UCSD-AML1 (cell line): ENCODE measurements at regions not wholly inside any gene's neighbourhood (a gene's known extent, or its start where the extent isn't known, plus 50 kb on each side); places are given as distances from the start of the nearest gene placed in this dataset.
A peak's percentile ranks its signal among the peaks of the same experiment; 100 is the strongest.

ENCODE experiments used
- DNase-seq: peaks from one replicate; lab custom pipeline; 2025; ENCODE audit not compliant: unreplicated experiment; lab: John Stamatoyannopoulos, UW

DNA sequence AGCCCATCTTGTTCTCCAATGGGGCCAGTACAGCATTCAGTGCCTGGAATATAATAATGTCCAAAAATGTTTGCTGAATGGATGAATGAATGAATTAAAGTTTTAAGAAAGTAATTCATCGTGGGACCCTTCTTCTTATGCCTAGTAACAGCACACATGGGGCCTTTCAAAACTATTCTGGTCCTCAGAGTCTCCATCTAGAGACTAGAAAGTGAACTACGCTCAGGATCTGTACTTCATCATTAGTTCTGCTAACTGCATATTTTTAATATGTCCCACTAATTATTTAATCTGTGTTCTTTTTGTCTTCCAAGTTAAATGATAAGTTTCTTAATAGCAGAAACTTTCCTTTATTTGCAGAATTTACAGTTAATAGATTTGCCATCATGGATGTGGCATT is 172.5 kb downstream of the SMAD2 start:
- no peak for DNase-seq

DNA sequence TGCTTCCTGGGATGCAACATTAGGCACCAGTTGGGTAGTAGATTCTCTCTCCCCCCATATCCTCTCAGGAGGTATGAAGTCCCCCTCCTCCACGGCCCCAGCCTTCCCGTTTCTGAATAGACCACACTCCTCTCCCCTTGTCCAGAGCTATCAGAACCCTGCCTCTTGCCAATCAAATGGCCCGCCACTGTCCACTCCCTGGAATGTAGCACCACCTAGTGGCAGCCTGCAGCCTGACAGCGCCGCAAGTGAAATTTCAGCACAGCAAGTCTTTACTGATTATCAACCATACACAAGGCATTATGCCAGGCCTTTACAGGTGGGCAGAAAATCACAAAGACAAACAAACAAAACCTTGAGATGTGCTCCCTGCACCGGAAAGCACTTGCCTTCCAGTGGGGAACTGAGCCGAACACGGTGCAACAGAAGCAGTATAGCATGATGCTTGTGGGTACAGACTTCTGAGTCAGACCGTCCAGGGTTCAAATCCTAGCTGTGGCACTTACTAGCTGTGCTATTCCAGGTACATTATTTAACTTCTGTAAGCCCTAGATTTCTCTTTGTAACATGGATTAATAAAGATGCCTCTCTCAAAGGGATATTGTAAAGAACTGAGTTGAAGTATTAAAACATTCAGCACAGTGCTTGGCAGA is 174.0 kb downstream of the SMAD2 start:
- DNase-seq: peak; percentile 60

DNA sequence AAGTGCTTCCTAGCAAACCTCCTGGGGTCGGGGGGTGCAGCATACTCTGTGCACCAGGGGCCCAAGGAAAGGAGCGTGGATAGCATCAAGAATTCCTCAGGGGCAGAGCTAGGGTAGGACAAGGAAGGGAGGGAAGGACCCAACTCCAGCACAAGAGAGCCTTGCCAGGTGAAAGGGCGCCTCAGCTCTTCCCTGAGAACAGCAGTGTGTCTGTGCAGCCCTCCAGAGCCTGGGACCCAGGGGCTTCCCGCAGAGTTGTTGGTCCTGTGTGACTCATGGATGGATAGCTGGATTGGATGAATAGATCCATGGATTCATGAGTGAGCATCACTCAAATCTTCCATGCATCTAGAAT is 175.4 kb downstream of the SMAD2 start:
- no peak for DNase-seq

DNA sequence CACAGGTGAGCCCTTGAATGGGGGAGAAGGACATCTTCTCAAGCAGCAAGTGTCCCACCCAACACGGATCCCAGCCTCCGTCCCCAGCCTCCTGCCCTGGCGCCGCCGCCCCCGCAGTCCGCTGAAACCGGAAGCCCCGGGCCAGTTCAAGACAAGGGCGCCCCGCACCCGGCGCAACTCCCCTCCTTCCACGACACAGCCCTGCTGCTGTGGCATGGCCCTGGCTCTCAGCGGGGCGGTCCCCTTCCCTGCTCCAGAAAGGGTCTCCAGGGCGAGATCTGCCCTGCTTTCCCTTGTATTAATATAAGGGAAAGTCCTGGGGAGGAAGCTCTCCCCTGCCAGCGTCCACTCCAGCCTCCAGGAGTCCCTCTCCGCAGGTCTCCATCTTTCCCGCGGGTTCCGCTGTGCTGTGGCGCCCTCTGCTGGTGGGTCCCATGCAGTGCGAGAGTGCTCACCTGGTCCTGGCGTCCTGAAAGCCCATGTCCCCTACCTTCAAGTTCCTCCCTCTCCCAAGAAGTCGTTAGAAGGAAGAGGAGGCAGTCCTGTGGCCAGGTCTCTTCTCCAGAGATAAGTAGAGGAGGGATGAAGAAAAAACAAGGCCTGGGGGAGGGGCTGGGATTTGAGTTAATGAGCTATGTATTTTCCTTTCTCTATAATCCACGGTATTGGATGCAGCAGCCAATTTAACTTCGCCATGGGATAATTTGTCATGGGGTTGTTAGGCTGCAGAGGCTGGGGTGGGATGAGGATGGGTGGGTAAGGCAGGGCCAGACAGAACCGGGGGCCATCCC is 176.0 kb downstream of the SMAD2 start:
- peak; percentile 52 for DNase-seq

DNA sequence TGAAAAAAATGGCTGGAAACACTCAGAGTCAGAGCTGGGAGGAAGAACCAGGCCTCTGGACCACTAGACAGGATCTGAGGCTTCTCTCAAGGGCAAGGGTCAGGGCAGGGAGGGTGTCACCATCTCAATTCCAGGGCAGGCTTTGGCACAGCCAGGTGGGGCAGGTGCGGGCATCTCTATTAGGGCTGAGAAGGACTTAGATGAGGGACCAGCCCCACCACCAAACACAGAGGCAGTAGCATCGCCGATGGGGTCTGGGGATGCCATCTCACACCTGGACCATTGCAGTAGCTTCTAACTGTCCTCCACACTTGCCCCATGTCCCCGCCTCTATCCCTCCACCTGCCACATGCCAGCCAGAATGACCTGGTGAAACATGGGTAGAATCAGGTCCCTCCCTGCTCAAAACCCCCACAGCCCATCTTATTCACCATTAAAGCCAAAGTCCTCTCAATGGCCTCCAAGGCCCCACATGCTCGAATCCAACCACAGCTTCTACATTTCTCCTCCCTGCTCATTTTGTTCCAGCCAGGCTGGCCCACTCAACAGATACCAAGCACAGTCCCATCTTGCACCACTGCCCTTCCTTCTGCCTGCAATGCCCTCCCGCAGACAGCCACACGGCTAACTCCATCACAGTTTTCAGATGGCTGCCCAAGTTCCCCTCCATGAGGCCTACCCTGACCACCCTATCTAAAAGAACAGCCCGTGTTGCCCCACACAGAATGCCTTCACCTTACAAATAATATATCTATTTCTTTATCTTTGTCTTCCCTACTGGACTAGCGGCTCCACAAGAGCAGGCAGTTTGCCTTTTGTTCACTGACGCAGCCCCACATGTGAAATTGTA is 177.4 kb downstream of the SMAD2 start:
- no peak for DNase-seq

DNA sequence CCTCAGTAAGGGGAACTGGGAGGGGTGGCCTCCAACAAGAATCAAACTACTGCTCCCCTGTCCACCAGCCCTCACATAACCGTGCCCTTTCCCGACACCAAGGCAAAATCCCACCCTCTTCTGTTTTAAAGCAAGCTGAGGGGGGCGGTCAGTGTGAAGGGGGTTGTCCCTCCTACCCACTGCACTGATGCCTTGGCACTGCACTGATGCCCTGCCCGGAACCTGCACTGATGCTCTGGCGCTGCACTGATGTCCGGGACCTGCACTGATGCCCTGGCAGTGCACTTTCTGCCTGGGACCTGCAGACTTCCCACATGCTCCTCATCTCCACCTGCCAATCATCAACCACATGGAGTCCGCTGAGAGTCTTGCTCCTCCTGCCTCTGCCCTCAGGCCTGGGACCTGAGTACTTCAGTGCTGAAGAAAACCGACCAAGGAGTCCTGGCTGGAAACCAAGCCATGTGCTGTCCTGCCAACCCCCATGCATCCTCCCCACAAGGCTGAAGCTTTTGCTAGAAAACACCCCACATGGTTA is 179.5 kb downstream of the SMAD2 start:
- DNase-seq: no peak

DNA sequence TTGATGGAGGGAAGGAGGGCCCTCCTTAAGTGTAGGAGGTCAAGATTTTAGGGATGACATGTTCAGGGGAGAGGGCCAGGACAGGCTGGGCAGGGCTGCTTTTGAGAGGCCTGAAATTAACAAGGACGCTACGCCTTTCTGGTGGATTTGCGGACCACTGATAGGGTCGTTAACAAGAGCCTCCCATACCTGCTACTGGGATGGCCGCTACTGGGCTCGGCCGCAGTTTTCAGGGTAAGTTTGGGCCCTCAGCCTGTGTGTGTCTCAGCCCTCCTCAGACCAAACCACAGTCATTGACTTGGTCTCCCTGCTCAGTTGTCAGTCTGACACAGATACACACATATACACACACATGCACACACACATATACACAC is 180.9 kb downstream of the SMAD2 start:
- no peak for DNase-seq

DNA sequence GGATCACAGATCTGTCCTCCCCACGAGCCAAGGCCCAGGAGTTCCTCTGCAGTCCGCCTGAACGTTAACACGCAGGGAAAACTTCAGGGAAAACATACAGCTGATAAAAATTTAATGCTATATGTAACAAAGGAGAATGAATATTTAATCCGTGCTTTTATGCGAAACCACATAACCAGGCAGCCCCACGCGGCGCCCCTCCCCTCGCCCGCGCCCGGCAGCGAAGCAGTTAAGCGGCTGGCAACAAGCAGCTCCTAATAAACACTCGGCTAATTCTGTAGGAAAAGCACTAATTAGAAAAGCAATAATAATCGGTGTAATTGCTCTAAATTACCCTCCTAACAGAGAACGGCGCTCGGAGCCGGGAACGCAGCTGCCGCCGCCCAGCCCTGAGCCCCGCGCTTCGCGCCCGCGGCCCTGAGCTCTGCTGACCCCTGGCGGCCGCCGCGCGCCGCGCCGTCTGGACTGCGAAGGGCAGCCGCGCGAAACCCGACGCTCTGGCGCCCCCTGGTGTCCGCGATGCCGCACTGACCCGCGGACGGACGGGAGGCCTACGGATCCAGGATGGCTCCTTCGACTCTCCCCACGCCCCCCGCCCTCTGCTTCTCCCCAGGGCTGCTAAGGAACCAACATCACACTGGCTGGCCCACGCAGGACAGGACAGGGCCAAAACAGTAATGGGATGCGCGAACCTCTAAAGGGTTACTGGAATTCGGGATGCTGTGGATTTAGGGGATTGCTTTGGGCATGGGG is 181.4 kb downstream of the SMAD2 start:
- DNase-seq: peak; percentile 85

DNA sequence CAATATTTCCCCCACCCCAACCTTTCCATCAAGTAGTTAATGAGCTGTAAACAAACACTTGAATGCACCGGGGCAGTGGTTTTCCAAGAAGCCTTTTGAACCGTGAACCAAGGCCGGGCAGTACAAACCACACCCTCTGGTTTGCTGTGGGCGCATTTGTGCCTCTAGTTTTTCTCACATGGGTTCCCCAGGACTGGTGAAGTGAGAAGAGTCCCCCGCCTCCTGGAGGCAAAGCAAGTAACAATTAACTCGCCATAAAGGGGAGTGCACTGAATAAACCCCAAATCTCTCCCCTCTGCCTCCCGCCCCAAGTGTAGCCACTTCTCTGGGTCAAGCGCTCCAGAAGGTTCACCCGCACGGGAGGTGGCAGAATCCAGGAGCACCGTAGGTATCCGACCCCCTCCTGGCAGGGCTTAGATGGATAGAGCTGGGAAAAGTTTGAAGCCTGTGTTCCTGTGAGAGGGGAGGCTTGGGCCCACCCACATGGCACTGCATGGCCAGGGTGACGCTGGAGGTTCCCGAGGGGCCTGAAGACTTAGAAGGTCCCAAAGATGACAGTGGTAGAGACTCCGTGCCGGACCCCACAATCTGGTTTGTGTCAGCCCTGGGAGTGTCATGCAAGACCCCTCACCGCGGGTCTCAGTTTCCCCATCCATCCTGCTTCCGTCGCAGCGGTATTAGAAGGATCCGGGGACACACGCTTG is 182.2 kb downstream of the SMAD2 start:
- no peak for DNase-seq

DNA sequence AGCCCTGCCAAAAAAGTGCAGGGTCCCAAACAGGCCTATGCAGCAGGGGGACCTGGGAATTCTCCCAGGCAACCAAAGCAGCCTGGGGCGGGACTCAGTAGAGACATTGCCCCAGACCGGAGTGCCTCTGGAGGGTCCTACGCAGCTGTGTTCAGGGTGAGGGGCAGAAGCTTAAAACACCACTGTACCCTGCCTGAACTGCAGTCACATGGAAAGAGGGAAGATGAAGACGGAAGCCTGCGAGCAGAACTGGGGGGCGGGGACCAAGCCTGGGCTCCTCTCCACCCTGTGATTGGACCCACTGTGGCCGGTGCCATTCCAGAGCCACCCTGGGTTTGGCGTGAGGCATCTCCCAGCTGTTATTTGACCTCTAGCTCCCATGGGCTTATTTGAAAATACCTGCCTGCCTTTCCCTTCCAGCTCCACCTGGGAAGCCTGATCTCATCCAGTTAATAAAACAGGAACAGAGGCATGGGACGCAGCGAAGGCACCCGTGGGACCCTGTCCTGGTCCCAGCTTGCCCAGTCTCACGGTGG is 183.1 kb downstream of the SMAD2 start:
- no peak for DNase-seq

DNA sequence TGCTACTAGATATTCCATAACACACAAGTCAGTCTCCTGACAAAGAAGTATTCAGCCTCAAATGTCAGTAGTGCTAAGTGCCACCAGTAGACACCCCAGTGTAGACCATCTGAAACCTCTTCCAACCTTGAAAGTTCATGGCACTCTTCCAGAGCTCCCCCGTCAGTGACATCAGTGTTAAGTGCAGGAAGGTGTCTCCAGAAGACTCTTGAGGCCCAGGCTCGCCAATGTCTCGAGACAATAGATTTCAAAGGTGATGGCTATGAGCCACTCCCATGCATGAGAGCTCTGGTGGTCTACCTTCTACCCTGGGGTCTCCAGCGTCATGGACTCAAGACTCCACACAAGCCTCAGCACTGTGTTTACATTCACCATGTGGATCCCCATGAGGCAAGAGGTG is 183.8 kb downstream of the SMAD2 start:
- no peak for DNase-seq

DNA sequence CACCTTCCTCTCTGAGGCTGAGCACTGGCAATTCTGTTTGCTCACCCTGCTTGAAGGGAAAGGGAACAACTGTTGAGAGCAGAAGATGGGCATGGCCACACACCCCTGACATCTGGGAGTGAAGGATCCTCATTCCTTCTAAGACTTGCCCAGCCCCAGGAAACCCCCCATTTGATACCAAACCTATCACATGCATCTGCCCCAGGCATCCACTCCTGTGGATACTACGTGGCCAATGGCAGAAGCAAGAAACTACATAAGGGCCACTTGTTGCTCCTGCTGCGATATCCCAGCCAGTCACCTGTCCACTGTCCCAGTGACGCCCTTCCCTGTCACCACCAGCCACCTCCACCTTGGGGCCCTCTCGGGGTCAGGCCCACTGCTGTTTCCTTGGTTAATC is 185.2 kb downstream of the SMAD2 start:
- no peak for DNase-seq

DNA sequence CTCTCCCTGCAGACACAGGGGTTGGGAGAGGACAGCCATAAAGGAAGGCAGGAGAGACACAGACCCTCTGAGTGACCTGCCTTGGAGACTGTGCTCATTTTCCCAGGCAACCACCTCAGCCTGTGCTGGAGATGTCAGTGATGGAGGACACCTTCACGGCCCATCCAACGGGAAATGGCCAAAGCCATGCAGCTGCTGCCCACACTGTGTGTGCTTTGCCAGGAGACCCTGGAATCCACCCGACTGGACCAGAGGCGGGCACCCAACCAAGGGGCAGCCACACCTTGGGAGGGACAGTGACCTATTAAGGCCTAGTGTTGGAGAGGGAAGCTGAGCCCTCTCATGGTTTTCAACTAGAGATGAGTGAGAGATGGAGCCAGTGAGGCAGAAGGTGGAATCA is 192.5 kb downstream of the SMAD2 start:
- DNase-seq: no peak

DNA sequence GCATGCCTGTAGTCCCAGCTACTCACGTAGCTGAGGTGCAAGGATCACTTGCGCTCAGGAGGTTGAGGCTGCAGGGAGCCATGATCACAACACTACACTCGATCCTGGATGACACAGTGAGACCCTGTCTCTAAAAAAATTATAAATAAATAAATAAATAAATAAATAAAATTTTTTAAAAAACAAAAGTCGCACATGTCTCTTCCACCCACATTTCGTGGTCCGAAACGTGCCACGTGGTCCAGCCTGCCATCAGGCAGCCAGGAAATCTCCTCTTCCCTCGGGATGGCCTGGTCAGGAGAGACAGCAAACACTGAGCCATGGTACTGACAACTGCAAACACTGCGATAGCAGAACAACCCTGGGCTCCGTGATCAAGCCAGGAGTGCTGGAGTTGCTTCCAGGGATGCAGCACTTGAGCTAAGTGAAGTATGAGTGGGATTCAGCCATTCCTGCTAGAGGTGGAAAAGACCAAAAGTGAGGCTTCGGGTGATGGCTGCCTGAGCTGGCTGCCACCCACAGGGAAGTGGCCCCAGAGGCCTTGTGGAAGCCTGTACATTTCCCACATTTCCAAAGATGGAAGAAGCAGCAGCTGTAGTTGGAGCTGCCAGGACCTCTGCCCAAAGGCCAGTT is 193.1 kb downstream of the SMAD2 start:
- DNase-seq: no peak

DNA sequence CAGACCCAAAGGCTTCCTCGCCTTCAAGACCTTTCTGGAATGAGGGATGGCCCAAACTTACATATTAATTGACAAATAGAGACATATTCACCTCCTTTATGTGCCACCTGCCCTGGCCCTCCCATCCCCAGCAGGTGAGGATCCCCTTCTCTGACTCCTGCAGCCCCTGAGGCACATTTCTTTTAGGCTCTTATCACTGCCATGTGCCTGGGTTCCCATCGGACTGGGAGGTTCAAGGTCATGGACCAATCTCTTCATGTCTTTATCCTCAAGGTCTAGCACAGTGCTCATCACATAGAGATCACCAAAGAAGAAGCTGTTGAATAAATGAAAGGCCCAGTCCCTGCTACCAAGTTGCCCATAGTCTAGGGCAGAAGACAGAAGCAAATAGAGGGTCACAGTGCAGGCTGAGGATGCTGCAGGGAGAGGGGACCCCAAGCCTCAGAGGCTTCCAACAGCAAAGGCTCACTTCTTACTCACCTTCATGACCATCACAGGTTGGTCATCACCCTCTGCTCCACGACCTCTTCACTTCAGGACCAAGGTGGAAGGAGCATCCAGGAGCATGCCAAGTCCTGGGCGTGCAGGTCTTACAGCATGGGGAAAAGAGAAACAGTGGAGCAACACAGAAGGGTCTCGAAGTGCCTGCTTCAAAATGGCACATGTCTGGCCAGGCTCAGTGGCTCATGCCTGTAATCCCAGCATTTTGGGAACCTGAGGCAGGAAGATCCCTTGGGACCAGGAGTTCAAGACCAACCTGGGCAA is 193.9 kb downstream of the SMAD2 start:
- no peak for DNase-seq

DNA sequence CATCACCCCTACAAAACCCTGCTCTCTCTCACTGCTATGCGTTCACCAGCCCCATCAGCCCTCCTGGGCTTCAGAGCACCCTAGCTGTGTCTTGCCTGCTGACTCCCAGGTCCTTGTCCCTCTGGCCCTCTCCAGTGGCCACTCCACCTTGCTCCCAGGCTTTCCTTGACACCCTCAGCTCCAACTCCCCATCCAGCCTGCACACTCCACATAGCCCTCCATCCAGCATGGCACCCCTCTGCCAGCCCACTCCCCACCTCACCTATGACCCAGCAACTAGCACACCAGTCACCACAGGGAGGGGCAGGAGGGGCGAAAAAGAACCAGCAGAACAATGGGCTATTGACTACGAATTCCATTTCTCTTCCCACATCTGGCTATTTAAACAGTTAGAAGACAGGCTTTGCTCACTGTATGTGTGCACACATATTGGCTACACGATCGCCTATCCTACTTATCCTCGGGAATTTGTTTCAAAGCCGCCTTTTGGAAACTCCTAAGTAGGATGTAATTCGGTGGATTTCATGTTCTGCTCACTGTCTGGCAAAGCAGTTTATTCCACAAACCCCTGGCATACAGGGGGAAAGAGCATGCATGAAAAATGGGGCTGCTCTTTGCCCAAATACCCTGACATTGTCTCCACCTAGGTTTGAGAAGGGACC is 195.3 kb downstream of the SMAD2 start:
- no peak for DNase-seq

DNA sequence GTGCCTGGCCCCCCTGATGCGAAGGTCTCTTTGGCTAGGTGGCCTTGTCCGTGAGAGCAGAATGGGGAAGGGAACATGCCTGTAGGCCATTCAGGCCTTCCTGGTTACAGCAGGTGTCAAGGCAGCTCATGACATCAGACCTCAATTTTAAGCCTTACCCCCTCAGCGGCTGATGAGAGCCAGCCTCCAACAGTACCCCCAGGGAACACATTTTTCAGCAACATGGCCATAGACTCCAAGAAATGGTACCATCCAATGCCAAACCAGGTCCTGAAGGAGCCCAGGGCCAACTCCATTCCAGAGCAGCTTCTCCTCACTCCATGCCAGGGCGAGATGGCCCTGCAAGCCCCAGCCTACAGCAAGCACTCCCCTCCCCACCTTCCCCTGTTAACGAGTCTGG is 199.2 kb downstream of the SMAD2 start:
- DNase-seq: no peak

DNA sequence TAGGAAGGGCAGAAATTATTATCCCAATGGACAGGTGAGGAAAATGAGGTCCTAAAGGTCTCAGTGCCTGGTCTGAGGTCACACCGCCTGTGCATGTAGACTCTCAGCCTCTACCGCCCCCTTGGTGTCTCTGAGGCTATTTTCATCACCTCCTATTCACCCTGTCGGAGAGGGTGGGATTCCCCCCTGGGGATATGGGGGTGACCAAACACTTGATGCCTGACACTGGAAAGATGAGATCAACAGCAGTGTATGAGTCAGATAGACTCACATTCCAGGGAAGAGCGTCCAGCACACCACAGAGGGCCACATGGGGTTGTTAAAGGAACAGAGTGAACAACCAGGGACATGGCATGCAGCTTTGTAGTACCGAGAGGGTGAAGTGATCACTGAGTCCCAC is 199.7 kb downstream of the SMAD2 start:
- no peak for DNase-seq
